ENCODE measurements at regions not wholly inside any gene's neighbourhood (a gene's known extent, or its start where the extent isn't known, plus 50 kb on each side); places are given as distances from the start of the nearest gene placed in this dataset.

DNA sequence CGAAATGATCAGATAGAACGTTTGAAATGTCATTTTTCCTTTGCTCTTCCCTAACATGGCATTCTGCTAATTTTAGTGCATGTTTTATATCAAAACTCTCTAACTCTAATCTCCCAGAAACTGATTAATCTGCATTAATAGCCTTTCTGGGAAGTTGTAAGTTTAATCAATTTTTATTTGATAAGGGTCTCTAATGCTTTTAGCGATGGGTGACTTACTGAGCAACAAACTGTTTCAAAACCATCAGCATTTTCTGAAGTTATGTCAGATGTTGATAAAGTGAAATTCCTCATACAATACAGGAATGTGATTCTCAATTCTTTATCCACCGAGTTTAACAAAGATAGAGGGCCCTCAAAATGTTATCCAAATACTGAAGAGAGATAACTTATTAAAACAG is 431.6 kb upstream of the CXADR start:
- TF ChIP-seq, protein P1, sequence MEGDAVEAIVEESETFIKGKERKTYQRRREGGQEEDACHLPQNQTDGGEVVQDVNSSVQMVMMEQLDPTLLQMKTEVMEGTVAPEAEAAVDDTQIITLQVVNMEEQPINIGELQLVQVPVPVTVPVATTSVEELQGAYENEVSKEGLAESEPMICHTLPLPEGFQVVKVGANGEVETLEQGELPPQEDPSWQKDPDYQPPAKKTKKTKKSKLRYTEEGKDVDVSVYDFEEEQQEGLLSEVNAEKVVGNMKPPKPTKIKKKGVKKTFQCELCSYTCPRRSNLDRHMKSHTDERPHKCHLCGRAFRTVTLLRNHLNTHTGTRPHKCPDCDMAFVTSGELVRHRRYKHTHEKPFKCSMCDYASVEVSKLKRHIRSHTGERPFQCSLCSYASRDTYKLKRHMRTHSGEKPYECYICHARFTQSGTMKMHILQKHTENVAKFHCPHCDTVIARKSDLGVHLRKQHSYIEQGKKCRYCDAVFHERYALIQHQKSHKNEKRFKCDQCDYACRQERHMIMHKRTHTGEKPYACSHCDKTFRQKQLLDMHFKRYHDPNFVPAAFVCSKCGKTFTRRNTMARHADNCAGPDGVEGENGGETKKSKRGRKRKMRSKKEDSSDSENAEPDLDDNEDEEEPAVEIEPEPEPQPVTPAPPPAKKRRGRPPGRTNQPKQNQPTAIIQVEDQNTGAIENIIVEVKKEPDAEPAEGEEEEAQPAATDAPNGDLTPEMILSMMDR (IDR thresholded peaks at IDR 0.05 in 8 of 11, conservative IDR thresholded peaks at IDR 0.05 in 3 of 11) = no peak
- no peak for TF ChIP-seq POLR2AphosphoS5 (IDR thresholded peaks at IDR 0.05)

Data from spleen (tissue), 7 donors.